GM23338 (cell line): ENCODE measurements at regions not wholly inside any gene's neighbourhood (a gene's known extent, or its start where the extent isn't known, plus 50 kb on each side); places are given as distances from the start of the nearest gene placed in this dataset.

Experiments used
- CTCF ChIP-seq, 2 experiments: fragments of 200-600 bp in 1 of 2; sonication (generic) in 1 of 2; conservative IDR thresholded peaks; 2 replicates each; pipeline versions ENCODE4 v1.5.1 to v1.6.1; 2016 to 2017; ENCODE audit warnings: antibody characterized with exemption in 2 of 2, low read depth in 2 of 2, mild to moderate bottlenecking in 2 of 2, moderate library complexity in 1 of 2
- ETS1 ChIP-seq: IDR thresholded peaks from 2 replicates; pipeline ENCODE4 v1.6.1; 2016; ENCODE audit warnings: antibody characterized with exemption
- EZH2 ChIP-seq: fragments of 200-600 bp; sonication (generic); IDR thresholded peaks from one replicate; pipeline ENCODE4 v1.8.0; 2017; ENCODE audit warnings: antibody characterized with exemption, mild to moderate bottlenecking, low read depth; ENCODE audit not compliant: unreplicated experiment

- TF ChIP-seq EZH2 (no peak), ETS1 (no peak), CTCF (conservative IDR thresholded peaks at IDR 0.05; ENCODE audit: low read depth in 2 of 2) (no peak)
These were observed 219.5 kb upstream of the ATP5MC3 start for GRCh38 chr2:175400975-175401374.
